SK-N-SH treated with all-trans-retinoic acid at 6 μM for 48 hours (cell line): ENCODE measurements at regions not wholly inside any gene's neighbourhood (a gene's known extent, or its start where the extent isn't known, plus 50 kb on each side); places are given as distances from the start of the nearest gene placed in this dataset.

Experiments
- CREB5 ChIP-seq: fragments of 250-450 bp; sonication (Bioruptor Pico); IDR thresholded peaks from 2 replicates; pipeline ENCODE4 v1.5.1; 2020; ENCODE audit warnings: low read depth, mild to moderate bottlenecking, moderate library complexity
- CSDC2 ChIP-seq: fragments of 250-450 bp; sonication (Bioruptor Pico); IDR thresholded peaks from 2 replicates; pipeline ENCODE4 v1.5.0; 2020; ENCODE audit warnings: mild to moderate bottlenecking, moderate library complexity
- GLIS3 ChIP-seq: fragments of 250-450 bp; sonication (Bioruptor Pico); IDR thresholded peaks from 2 replicates; pipeline ENCODE4 v1.5.0; 2020; ENCODE audit warnings: mild to moderate bottlenecking, moderate library complexity
- ISL1 ChIP-seq: fragments of 250-450 bp; sonication (Bioruptor Pico); IDR thresholded peaks from 2 replicates; pipeline ENCODE4 v2.1.2; 2022; ENCODE audit warnings: mild to moderate bottlenecking, moderate library complexity
- OSR1 ChIP-seq: fragments of 250-450 bp; sonication (Bioruptor Pico); IDR thresholded peaks from 2 replicates; pipeline ENCODE4 v1.8.0; 2022; ENCODE audit warnings: moderate library complexity, mild to moderate bottlenecking, inconsistent platforms
- PATZ1 ChIP-seq: fragments of 250-450 bp; sonication (Bioruptor Pico); IDR thresholded peaks from 2 replicates; pipeline ENCODE4 v1.8.0; 2020; ENCODE audit warnings: mild to moderate bottlenecking, moderate library complexity, borderline replicate concordance
- RARB ChIP-seq: fragments of 250-450 bp; sonication (Bioruptor Pico); IDR thresholded peaks from 2 replicates; pipeline ENCODE4 v1.8.0; 2021; ENCODE audit warnings: mild to moderate bottlenecking, moderate library complexity
- SNAI2 ChIP-seq: fragments of 250-450 bp; sonication (Bioruptor Pico); IDR thresholded peaks from 2 replicates; pipeline ENCODE4 v1.5.0; 2020; ENCODE audit warnings: mild to moderate bottlenecking, moderate library complexity
- TCF4 ChIP-seq: fragments of 250-450 bp; sonication (Bioruptor Pico); IDR thresholded peaks from 2 replicates; pipeline ENCODE4 v1.8.0; 2021; ENCODE audit warnings: mild to moderate bottlenecking, moderate library complexity, borderline replicate concordance
- ZFP3 ChIP-seq: fragments of 250-450 bp; sonication (Bioruptor Pico); IDR thresholded peaks from 2 replicates; pipeline ENCODE4 v1.5.0; 2020; ENCODE audit warnings: mild to moderate bottlenecking, moderate library complexity
- ZFP30 ChIP-seq: fragments of 450-650 bp; formaldehyde crosslinking; IDR thresholded peaks from 2 replicates; pipeline ENCODE4 v1.5.0; 2022; ENCODE audit warnings: mild to moderate bottlenecking, moderate library complexity
- ZNF565 ChIP-seq: fragments of 450-650 bp; formaldehyde crosslinking; conservative IDR thresholded peaks from 2 replicates; pipeline ENCODE4 v1.5.0; 2020; ENCODE audit warnings: low read depth, mild to moderate bottlenecking, moderate library complexity
- ZNF70 ChIP-seq: fragments of 450-650 bp; formaldehyde crosslinking; IDR thresholded peaks from 2 replicates; pipeline ENCODE4 v1.5.0; 2020; ENCODE audit warnings: mild to moderate bottlenecking, moderate library complexity

GRCh38 chr1:58904299-58905125 is 120.7 kb upstream of the JUN start:
- TF ChIP-seq ZFP3, result no peak
- TF ChIP-seq RARB (CRISPR knock-in tag), result no peak
- TF ChIP-seq TCF4 (CRISPR knock-in tag), result no peak
- no peak for TF ChIP-seq GLIS3 (CRISPR knock-in tag)
- no peak for TF ChIP-seq PATZ1
- no peak for TF ChIP-seq ZNF565 (CRISPR knock-in tag)
- no peak for TF ChIP-seq SNAI2
- TF ChIP-seq OSR1 (CRISPR knock-in tag), result no peak
- TF ChIP-seq ZFP30 (CRISPR knock-in tag), result no peak
- no peak for TF ChIP-seq ZNF70 (CRISPR knock-in tag)
- TF ChIP-seq ISL1 (CRISPR knock-in tag), result no peak
- no peak for TF ChIP-seq CSDC2 (CRISPR knock-in tag)
- TF ChIP-seq CREB5 (CRISPR knock-in tag), result no peak
